Chondrocyte (in vitro differentiated cells): ENCODE measurements at regions not wholly inside any gene's neighbourhood (a gene's known extent, or its start where the extent isn't known, plus 50 kb on each side); places are given as distances from the start of the nearest gene placed in this dataset.

Source experiments
- DNase-seq: peaks from one replicate; pipeline ENCODE4 v3.0.0; 2021; ENCODE audit warnings: mixed read lengths, low spot score
- H3K27ac Mint-ChIP-seq: one replicate; pipeline ENCODE4 v1.8.0; 2021; ENCODE audit warnings: mild to moderate bottlenecking, moderate library complexity, mixed read lengths; ENCODE audit not compliant: unreplicated experiment
- H3K27me3 Mint-ChIP-seq: 2 replicates; pipeline ENCODE4 v1.8.0; 2021; ENCODE audit warnings: low read depth, mixed read lengths
- H3K36me3 Mint-ChIP-seq: 2 replicates; pipeline ENCODE4 v1.8.0; 2021; ENCODE audit warnings: low read depth, mixed read lengths
- H3K4me1 Mint-ChIP-seq: 2 replicates; pipeline ENCODE4 v1.8.0; 2021; ENCODE audit warnings: low read depth, mild to moderate bottlenecking, mixed read lengths
- H3K4me3 Mint-ChIP-seq: one replicate; pipeline ENCODE4 v1.8.0; 2021; ENCODE audit warnings: mild to moderate bottlenecking, moderate library complexity, mixed read lengths; ENCODE audit not compliant: unreplicated experiment
- H3K9me3 Mint-ChIP-seq: 2 replicates; pipeline ENCODE4 v1.8.0; 2021; ENCODE audit warnings: low read depth, mixed read lengths
- CTCF ChIP-seq: fragments of 200-600 bp; sonication (generic); IDR thresholded peaks from 2 replicates; pipeline ENCODE4 v1.5.0; 2021; ENCODE audit warnings: antibody characterized with exemption, mild to moderate bottlenecking, moderate library complexity

- no peaks in the 10 kb centered on the region for H3K27me3 Mint-ChIP-seq
Measured at GRCh38 chr5:57779383-57780223, 297.0 kb upstream of the ACTBL2 start.

GRCh38 chr5:57778501-57779091 is 296.0 kb upstream of the ACTBL2 start:
- H3K4me1 Mint-ChIP-seq: peaks cover 33% of the 10 kb centered on the region

More at GRCh38 chr5:57779383-57780223, 297.0 kb upstream of the ACTBL2 start:
- peak; percentile 97 for TF ChIP-seq CTCF
- Mint-ChIP-seq H3K36me3 (no peaks in the 10 kb centered on the region), H3K9me3 (no peaks in the 10 kb centered on the region), H3K4me1 (peaks cover 40% of the 10 kb centered on the region), H3K4me3 (no peak overlapping the region), H3K27ac (no peak overlapping the region)
- DNase-seq: no peak

GRCh38 chr5:57777174-57777581 is 294.6 kb upstream of the ACTBL2 start:
- DNase-seq: no peak
- Mint-ChIP-seq H3K36me3 (no peaks in the 10 kb centered on the region), H3K4me1 (peaks cover 25% of the 10 kb centered on the region), H3K27me3 (no peaks in the 10 kb centered on the region), H3K4me3 (no peak overlapping the region), H3K27ac (no peak overlapping the region), H3K9me3 (no peaks in the 10 kb centered on the region)
- no peak for TF ChIP-seq CTCF

More at GRCh38 chr5:57778501-57779091, 296.0 kb upstream of the ACTBL2 start:
- Mint-ChIP-seq H3K9me3 (no peaks in the 10 kb centered on the region), H3K27me3 (no peaks in the 10 kb centered on the region), H3K27ac (peak overlapping the region; percentile 12), H3K36me3 (no peaks in the 10 kb centered on the region), H3K4me3 (no peak overlapping the region)
- no peak for DNase-seq
- no peak for TF ChIP-seq CTCF

GRCh38 chr5:57776035-57776434 is 293.4 kb upstream of the ACTBL2 start:
- H3K27ac Mint-ChIP-seq: no peak overlapping the region

More at GRCh38 chr5:57776035-57776434, 293.4 kb upstream of the ACTBL2 start:
- H3K4me3 Mint-ChIP-seq: no peak overlapping the region
- no peak for TF ChIP-seq CTCF
- H3K4me1 Mint-ChIP-seq: peaks cover 25% of the 10 kb centered on the region
- H3K9me3 Mint-ChIP-seq: no peaks in the 10 kb centered on the region
- H3K27me3 Mint-ChIP-seq: no peaks in the 10 kb centered on the region
- no peak for DNase-seq
- no peaks in the 10 kb centered on the region for H3K36me3 Mint-ChIP-seq
